Mesothelial cell of epicardium (in vitro differentiated cells): ENCODE measurements at regions not wholly inside any gene's neighbourhood (a gene's known extent, or its start where the extent isn't known, plus 50 kb on each side); places are given as distances from the start of the nearest gene placed in this dataset.
"Not testable (repeated sequence)": the region's sequence is repeated elsewhere in the genome, so short reads cannot be mapped to it uniquely, and the experiment has no call there.

Experiments used
- DNase-seq, 2 experiments: peaks; one replicate each; pipeline ENCODE4 v3.0.0; 2021; ENCODE audit warnings: low spot score in 2 of 2; ENCODE audit not compliant: unreplicated experiment in 2 of 2
- H3K27ac Mint-ChIP-seq: 2 replicates; pipeline ENCODE4 v1.8.0; 2021; ENCODE audit warnings: mixed read lengths
- H3K27me3 Mint-ChIP-seq: 2 replicates; pipeline ENCODE4 v1.8.0; 2021; ENCODE audit warnings: low read depth, mixed read lengths
- H3K36me3 Mint-ChIP-seq: 2 replicates; pipeline ENCODE4 v1.8.0; 2021; ENCODE audit warnings: mixed read lengths
- H3K4me1 Mint-ChIP-seq: 2 replicates; pipeline ENCODE4 v1.8.0; 2021; ENCODE audit warnings: mixed read lengths
- H3K4me3 Mint-ChIP-seq: 2 replicates; pipeline ENCODE4 v1.8.0; 2021; ENCODE audit warnings: mild to moderate bottlenecking, moderate library complexity, mixed read lengths
- H3K9me3 Mint-ChIP-seq: 2 replicates; pipeline ENCODE4 v1.8.0; 2021; ENCODE audit warnings: mixed read lengths
- CTCF ChIP-seq: fragments of 200-600 bp; sonication (generic); IDR thresholded peaks from one replicate; pipeline ENCODE4 v1.5.0; 2021; ENCODE audit warnings: antibody characterized with exemption; ENCODE audit not compliant: unreplicated experiment

GRCh38 chr2:7867867-7868266, 814.0 kb upstream of the ID2 start:
- H3K4me3 Mint-ChIP-seq, result no peak overlapping the region
- no peaks in the 10 kb centered on the region for H3K9me3 Mint-ChIP-seq
- no peak for DNase-seq
- peaks cover 4% of the 10 kb centered on the region for H3K27me3 Mint-ChIP-seq
- TF ChIP-seq CTCF, result no peak
- H3K36me3 Mint-ChIP-seq, result no peaks in the 10 kb centered on the region
- no peaks in the 10 kb centered on the region for H3K4me1 Mint-ChIP-seq
- H3K27ac Mint-ChIP-seq, result no peak overlapping the region

- DNase-seq, result no peak
- H3K4me3 Mint-ChIP-seq, result no peak overlapping the region
- no peak overlapping the region for H3K27ac Mint-ChIP-seq
- H3K36me3 Mint-ChIP-seq, result no peaks in the 10 kb centered on the region
- no peak for TF ChIP-seq CTCF
- H3K4me1 Mint-ChIP-seq, result no peaks in the 10 kb centered on the region
- H3K9me3 Mint-ChIP-seq, result no peaks in the 10 kb centered on the region
- H3K27me3 Mint-ChIP-seq, result peaks cover 4% of the 10 kb centered on the region
Observed at GRCh38 chr2:7868836-7869235, 813.0 kb upstream of the ID2 start.

- not testable (repeated sequence) for H3K27ac Mint-ChIP-seq, H3K9me3 Mint-ChIP-seq
- peaks cover 37% of the 10 kb centered on the region for H3K27me3 Mint-ChIP-seq
Observed at GRCh38 chr2:7876445-7876844, 805.4 kb upstream of the ID2 start.

GRCh38 chr2:7878266-7878665, 803.6 kb upstream of the ID2 start:
- Mint-ChIP-seq H3K4me1 (peaks cover 23% of the 10 kb centered on the region), H3K27me3 (peaks cover 37% of the 10 kb centered on the region)
- H3K27ac Mint-ChIP-seq, H3K9me3 Mint-ChIP-seq, DNase-seq, H3K4me3 Mint-ChIP-seq, H3K36me3 Mint-ChIP-seq: not testable (repeated sequence)

More at GRCh38 chr2:7876445-7876844, 805.4 kb upstream of the ID2 start:
- H3K4me3 Mint-ChIP-seq, DNase-seq, H3K36me3 Mint-ChIP-seq: not testable (repeated sequence)
- peaks cover 22% of the 10 kb centered on the region for H3K4me1 Mint-ChIP-seq

GRCh38 chr2:7878786-7879482, 802.9 kb upstream of the ID2 start:
- Mint-ChIP-seq H3K4me3 (no peak overlapping the region), H3K4me1 (peaks cover 23% of the 10 kb centered on the region)
- no peak for TF ChIP-seq CTCF

GRCh38 chr2:7879483-7879835, 802.4 kb upstream of the ID2 start:
- TF ChIP-seq CTCF, result no peak
- H3K27ac Mint-ChIP-seq, result no peak overlapping the region
- no peak for DNase-seq
- H3K27me3 Mint-ChIP-seq, result peaks cover 37% of the 10 kb centered on the region
- H3K36me3 Mint-ChIP-seq, result no peaks in the 10 kb centered on the region
- no peak overlapping the region for H3K4me3 Mint-ChIP-seq
- H3K9me3 Mint-ChIP-seq, result no peaks in the 10 kb centered on the region
- peaks cover 23% of the 10 kb centered on the region for H3K4me1 Mint-ChIP-seq

More at GRCh38 chr2:7878786-7879482, 802.9 kb upstream of the ID2 start:
- peaks cover 37% of the 10 kb centered on the region for H3K27me3 Mint-ChIP-seq
- no peak overlapping the region for H3K27ac Mint-ChIP-seq
- H3K9me3 Mint-ChIP-seq, result no peaks in the 10 kb centered on the region
- H3K36me3 Mint-ChIP-seq, result no peaks in the 10 kb centered on the region
- no peak for DNase-seq

GRCh38 chr2:7880126-7880525, 801.7 kb upstream of the ID2 start:
- Mint-ChIP-seq H3K36me3 (no peaks in the 10 kb centered on the region), H3K9me3 (no peaks in the 10 kb centered on the region), H3K4me3 (no peak overlapping the region), H3K27me3 (peaks cover 37% of the 10 kb centered on the region), H3K27ac (no peak overlapping the region), H3K4me1 (peaks cover 23% of the 10 kb centered on the region)
- no peak for DNase-seq
- no peak for TF ChIP-seq CTCF
